ENCODE measurements at regions not wholly inside any gene's neighbourhood (a gene's known extent, or its start where the extent isn't known, plus 50 kb on each side); places are given as distances from the start of the nearest gene placed in this dataset.

DNA sequence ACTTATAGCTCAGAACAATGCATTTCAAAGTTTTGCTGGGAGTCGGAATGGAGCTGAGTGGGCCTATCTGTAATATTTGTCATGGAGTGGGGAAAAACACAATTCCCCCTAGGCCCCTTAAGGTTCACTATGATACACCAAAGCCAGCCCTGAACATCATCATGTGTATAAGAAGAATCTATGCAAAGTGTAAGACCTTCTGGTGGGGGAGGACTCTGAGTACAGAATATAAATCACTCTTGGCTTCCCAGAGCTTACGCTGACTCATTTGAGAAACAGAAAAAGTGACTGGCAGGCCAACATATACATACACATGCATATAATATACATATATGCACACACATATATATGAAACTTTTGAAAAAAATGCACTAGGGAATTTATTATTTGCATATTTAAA, 54.1 kb upstream of the UBR2 start:
- TF ChIP-seq CREB1 (CRISPR knock-in tag; IDR thresholded peaks at IDR 0.05; ENCODE audit: low read depth) (no peak), CTCF (conservative IDR thresholded peaks at IDR 0.05; ENCODE audit: low read depth in 2 of 2) (no peak), EZH2phosphoT487 (IDR thresholded peaks at IDR 0.05; ENCODE audit: unreplicated experiment) (no peak), POLR2AphosphoS5 (IDR thresholded peaks at IDR 0.05; ENCODE audit: low read depth) (no peak)
